PFSK-1 (cell line): ENCODE measurements at regions not wholly inside any gene's neighbourhood (a gene's known extent, or its start where the extent isn't known, plus 50 kb on each side); places are given as distances from the start of the nearest gene placed in this dataset.

Source experiments
- FOXP2 ChIP-seq: optimal IDR thresholded peaks from 2 replicates; pipeline ENCODE3; 2011; ENCODE audit warnings: borderline replicate concordance, control low read depth, inconsistent platforms; ENCODE audit not compliant: insufficient read depth; ENCODE audit errors: extremely low read length, extremely low read depth
- POLR2AphosphoS5 ChIP-seq: IDR thresholded peaks from 2 replicates; pipeline ENCODE4 v1.6.1; 2012; ENCODE audit warnings: low read depth, mild to moderate bottlenecking, control low read depth, low read length, moderate library complexity
- SIN3A ChIP-seq: IDR thresholded peaks from 2 replicates; pipeline ENCODE4 v1.6.1; 2012; ENCODE audit warnings: mild to moderate bottlenecking, low read length, moderate library complexity, borderline replicate concordance; ENCODE audit not compliant: insufficient read depth
- TAF1 ChIP-seq: IDR thresholded peaks from 2 replicates; pipeline ENCODE4 v1.6.1; 2012; ENCODE audit warnings: low read length, control low read depth, borderline replicate concordance; ENCODE audit not compliant: insufficient read depth
- TF ChIP-seq, protein P1 (sequence below), 2 experiments: IDR thresholded peaks; 2 replicates each; pipeline versions ENCODE4 v1.6.1 to v1.8.0; 2011 to 2012; ENCODE audit warnings: low read depth in 2 of 2, low read length in 2 of 2, control low read depth in 1 of 2, inconsistent platforms in 1 of 2, mild to moderate bottlenecking in 1 of 2, moderate library complexity in 1 of 2; ENCODE audit not compliant: insufficient read depth in 1 of 2

DNA sequence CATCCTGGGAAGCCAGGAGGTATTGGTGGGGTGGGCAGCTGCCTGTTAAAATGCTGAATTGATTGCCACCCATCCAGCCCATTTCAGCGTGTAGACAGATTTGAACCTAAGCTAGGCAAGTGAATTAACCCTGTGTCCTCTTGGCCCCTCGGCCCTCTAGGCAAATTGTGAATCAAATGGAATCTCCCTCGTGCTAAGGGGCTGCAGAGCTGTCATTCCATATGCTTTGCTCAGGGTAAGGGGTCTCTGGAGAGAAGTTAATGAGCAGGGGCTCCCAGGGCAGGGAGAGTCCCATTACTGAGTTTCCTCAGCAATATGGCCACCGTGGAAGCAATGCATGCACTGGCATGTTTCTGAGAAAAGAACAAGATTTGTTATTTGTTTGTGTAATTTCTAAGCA, 117.7 kb upstream of the RCN1 start:
- TF ChIP-seq POLR2AphosphoS5 (no peak), FOXP2 (no peak), TAF1 (no peak), SIN3A (no peak)
- TF ChIP-seq, protein P1, sequence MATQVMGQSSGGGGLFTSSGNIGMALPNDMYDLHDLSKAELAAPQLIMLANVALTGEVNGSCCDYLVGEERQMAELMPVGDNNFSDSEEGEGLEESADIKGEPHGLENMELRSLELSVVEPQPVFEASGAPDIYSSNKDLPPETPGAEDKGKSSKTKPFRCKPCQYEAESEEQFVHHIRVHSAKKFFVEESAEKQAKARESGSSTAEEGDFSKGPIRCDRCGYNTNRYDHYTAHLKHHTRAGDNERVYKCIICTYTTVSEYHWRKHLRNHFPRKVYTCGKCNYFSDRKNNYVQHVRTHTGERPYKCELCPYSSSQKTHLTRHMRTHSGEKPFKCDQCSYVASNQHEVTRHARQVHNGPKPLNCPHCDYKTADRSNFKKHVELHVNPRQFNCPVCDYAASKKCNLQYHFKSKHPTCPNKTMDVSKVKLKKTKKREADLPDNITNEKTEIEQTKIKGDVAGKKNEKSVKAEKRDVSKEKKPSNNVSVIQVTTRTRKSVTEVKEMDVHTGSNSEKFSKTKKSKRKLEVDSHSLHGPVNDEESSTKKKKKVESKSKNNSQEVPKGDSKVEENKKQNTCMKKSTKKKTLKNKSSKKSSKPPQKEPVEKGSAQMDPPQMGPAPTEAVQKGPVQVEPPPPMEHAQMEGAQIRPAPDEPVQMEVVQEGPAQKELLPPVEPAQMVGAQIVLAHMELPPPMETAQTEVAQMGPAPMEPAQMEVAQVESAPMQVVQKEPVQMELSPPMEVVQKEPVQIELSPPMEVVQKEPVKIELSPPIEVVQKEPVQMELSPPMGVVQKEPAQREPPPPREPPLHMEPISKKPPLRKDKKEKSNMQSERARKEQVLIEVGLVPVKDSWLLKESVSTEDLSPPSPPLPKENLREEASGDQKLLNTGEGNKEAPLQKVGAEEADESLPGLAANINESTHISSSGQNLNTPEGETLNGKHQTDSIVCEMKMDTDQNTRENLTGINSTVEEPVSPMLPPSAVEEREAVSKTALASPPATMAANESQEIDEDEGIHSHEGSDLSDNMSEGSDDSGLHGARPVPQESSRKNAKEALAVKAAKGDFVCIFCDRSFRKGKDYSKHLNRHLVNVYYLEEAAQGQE (IDR thresholded peaks at IDR 0.05; ENCODE audit: insufficient read depth in 1 of 2, low read depth in 2 of 2, low read length in 2 of 2) = no peak

DNA sequence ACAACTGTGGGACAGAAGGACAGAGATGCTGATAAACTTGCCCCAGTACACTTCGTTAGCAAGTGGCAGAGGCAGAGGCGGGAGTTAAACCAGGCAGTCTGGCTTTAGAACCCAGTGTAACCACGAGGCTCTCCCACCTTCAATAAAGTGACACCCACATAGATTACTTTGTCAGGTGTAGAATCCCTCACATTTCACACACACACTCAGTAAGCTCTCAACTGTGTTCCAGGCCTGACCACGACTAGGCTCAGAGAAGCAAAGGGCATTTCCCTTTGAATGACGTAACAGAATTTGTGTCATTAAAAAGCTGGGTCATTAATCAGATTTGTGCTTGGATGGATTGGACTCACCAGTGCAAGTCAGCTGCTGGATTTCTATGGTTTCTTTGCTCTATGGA, 118.3 kb upstream of the RCN1 start:
- TF ChIP-seq POLR2AphosphoS5 = no peak
- TF ChIP-seq, protein P1 (IDR thresholded peaks at IDR 0.05; ENCODE audit: insufficient read depth in 1 of 2, low read depth in 2 of 2, low read length in 2 of 2) = no peak
- no peak for TF ChIP-seq TAF1
- TF ChIP-seq FOXP2 = no peak
- no peak for TF ChIP-seq SIN3A

DNA sequence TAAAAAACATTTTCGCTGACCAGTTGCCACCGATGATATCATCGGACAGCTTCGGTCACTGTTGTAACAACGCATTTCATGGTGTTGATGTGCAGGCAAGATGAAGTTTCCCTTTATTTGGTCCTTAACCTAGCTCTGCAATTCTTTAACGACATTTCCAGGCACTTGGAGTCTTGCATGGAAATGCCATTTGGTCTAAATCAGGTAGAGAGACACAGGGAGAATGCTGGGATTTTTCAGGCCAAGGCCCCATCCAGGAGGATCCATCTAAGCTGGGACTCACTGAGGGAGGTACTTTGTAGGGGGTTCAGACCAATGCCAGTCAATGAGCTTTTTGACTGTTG, 121.5 kb upstream of the RCN1 start:
- no peak for TF ChIP-seq FOXP2
- no peak for TF ChIP-seq POLR2AphosphoS5
- TF ChIP-seq SIN3A = no peak
- TF ChIP-seq, protein P1 (IDR thresholded peaks at IDR 0.05; ENCODE audit: insufficient read depth in 1 of 2, low read depth in 2 of 2, low read length in 2 of 2) = no peak
- no peak for TF ChIP-seq TAF1

DNA sequence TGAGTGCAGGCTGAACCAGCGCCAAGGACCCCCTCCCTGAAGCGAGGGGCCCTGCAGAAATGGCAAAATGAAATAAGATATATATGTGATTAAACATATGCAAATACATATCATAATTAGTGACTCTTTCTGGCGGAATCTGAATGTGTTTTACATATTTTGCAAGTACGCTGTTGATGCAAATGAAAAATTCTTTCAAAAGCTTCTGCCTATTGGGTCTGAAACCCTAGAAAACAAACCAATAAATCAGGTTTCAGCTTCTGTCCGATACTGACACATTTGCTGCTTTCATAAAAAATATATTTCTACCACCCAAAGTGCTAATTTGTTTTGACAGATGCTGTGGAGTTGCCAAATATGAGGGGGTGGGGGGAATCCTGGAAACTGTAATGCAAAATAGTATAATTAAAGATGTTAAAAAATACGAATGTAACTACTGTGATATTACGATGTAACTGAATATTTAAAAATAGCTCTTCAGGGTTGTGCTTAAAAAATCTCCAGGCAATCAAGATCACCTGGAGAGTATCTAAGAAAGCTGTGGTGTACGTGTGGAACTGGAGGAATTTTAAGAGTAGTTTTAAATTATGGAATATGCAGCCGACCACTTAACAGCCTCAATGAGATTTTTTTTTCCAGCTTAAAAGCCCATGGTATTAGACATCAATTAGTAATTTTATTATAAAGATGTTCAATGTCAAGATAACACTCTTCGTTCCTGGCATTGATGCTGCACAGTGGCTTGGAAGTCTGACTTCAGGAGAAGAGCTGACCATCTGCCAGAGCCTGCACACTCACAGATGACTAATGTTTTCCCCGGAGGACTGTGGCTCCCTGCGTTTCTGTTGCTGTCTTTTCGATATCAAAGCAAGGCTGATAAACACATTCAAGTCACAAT, 122.2 kb upstream of the RCN1 start:
- no peak for TF ChIP-seq SIN3A
- TF ChIP-seq TAF1 = no peak

DNA sequence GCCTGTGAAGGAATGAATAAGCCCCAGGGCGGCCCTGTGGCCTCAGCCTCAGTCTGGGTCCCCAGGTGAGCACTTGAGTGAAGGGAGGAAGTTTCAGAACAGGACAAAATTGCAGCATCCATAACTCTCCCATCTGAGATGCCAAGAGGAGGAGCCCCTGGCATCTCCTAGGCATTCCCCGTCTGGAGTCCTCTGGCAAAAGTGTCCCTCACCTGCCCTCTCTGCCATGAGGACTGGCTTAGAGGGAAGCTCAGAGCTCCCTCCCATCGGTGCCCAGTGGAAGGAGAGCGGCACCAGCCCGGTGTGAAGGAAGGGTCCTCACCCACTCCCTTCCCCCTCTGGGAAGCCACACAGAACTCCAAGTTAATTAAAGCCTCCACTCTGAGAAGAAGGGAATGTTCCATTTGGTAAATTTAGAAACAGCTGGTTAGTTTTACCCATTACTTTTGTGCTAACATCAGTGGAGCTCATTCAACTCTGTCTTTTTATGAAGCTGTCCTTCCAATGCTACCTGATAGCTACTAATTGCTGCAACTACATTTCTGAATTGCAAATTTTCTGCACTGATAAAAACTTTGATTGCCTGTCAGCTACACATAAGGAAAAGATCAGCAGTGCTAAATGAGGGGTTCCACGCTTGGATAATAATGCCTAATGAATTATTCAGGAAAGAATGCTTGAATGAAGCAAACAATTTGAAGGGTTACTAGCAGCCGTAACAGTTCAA, 123.3 kb upstream of the RCN1 start:
- TF ChIP-seq, protein P1 (IDR thresholded peaks at IDR 0.05; ENCODE audit: insufficient read depth in 1 of 2, low read depth in 2 of 2, low read length in 2 of 2) = no peak
- no peak for TF ChIP-seq SIN3A
- TF ChIP-seq FOXP2 = no peak
- no peak for TF ChIP-seq TAF1
